OCI-LY7 (cell line): ENCODE measurements at regions not wholly inside any gene's neighbourhood (a gene's known extent, or its start where the extent isn't known, plus 50 kb on each side); places are given as distances from the start of the nearest gene placed in this dataset.

Experiments
- EZH2phosphoT487 ChIP-seq: fragments of 200-600 bp; sonication (generic); IDR thresholded peaks from 2 replicates; pipeline ENCODE4 v1.6.1; 2018; ENCODE audit warnings: low read depth, borderline replicate concordance, mild to moderate bottlenecking, mixed run types, antibody characterized with exemption, low read length, moderate library complexity, mixed read lengths
- TF ChIP-seq, protein P1 (sequence below): fragments of 200-600 bp; sonication (generic); conservative IDR thresholded peaks from 2 replicates; pipeline ENCODE4 v1.5.1; 2014; ENCODE audit warnings: mild to moderate bottlenecking, antibody characterized with exemption, low read length, moderate library complexity, mixed read lengths

DNA sequence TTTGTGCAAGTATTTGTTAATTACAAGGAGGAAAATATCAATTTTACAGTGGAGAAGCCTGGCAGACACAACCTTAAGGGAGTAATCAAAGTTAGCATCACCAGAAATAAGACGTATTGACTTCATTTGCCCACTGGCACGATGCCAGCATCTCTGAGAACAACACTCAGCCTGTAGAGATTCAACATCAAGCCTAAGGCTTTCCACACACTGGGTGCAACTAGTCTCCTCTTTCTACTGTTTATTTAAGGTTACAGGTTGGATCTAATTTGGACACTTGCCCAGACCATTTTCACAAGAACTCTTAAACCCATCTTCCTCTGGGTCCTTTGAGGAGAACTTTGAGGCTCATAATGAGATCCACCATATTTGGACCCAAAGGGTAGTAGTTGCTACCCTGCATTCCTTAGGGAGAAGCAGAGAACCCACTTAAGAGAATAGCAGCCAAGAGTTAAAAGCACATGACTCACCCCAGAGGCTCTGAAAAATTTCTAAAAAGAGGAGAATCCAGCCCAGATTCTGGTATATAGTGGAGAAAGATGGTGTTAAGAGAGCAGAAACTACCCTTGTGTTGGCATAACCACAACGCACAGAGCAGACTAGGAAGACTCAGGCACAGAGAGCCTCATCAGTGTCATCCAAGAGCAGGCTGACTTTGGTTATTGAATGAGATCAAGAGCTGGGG, 97.3 kb downstream of the CCDC71L start:
- TF ChIP-seq, protein P1, sequence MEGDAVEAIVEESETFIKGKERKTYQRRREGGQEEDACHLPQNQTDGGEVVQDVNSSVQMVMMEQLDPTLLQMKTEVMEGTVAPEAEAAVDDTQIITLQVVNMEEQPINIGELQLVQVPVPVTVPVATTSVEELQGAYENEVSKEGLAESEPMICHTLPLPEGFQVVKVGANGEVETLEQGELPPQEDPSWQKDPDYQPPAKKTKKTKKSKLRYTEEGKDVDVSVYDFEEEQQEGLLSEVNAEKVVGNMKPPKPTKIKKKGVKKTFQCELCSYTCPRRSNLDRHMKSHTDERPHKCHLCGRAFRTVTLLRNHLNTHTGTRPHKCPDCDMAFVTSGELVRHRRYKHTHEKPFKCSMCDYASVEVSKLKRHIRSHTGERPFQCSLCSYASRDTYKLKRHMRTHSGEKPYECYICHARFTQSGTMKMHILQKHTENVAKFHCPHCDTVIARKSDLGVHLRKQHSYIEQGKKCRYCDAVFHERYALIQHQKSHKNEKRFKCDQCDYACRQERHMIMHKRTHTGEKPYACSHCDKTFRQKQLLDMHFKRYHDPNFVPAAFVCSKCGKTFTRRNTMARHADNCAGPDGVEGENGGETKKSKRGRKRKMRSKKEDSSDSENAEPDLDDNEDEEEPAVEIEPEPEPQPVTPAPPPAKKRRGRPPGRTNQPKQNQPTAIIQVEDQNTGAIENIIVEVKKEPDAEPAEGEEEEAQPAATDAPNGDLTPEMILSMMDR, result no peak
- TF ChIP-seq EZH2phosphoT487, result no peak
